GM12874 (cell line): ENCODE measurements at regions not wholly inside any gene's neighbourhood (a gene's known extent, or its start where the extent isn't known, plus 50 kb on each side); places are given as distances from the start of the nearest gene placed in this dataset.

Source experiments
- CTCF ChIP-seq: IDR thresholded peaks from 2 replicates; pipeline ENCODE4 v1.5.1; 2011; ENCODE audit warnings: low read depth, mild to moderate bottlenecking, control low read depth, low read length, moderate library complexity; ENCODE audit not compliant: insufficient read depth

GRCh38 chr6:62338477-62338876 lies 52.5 kb upstream of the KHDRBS2 start:
- no peak for TF ChIP-seq CTCF
